DOHH2 (cell line): ENCODE measurements at regions not wholly inside any gene's neighbourhood (a gene's known extent, or its start where the extent isn't known, plus 50 kb on each side); places are given as distances from the start of the nearest gene placed in this dataset.

Experiments used
- EZH2phosphoT487 ChIP-seq: fragments of 200-600 bp; sonication (generic); IDR thresholded peaks from 2 replicates; pipeline ENCODE4 v1.6.1; 2017; ENCODE audit warnings: borderline replicate concordance, mild to moderate bottlenecking, antibody characterized with exemption, low read length, moderate library complexity, mixed read lengths
- TF ChIP-seq, protein P1 (sequence below): fragments of 200-600 bp; sonication (generic); IDR thresholded peaks from one replicate; pipeline ENCODE4 v1.5.1; 2014; ENCODE audit warnings: antibody characterized with exemption, mild to moderate bottlenecking, low read depth, low read length; ENCODE audit not compliant: poor library complexity, severe bottlenecking

DNA sequence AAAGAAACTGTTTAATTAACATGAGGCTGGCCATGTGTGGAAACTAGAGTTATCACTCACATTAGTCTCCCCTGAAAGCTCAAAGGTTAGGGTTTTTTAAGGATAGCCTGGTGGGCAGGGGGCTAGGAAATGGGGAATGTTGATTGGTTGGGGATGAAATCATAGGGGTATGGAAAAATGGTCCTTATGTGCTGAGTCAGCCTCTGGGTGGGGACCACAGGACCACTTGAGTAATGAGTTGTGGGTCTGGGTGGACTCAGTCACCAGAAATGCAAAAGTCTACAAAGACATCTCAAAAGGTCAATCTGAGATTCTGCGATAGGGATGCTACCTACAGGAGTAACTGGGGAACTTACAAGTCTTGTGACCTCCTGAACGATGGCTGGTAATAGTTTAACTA lies 362.8 kb downstream of the DMAC1 start:
- TF ChIP-seq, protein P1, sequence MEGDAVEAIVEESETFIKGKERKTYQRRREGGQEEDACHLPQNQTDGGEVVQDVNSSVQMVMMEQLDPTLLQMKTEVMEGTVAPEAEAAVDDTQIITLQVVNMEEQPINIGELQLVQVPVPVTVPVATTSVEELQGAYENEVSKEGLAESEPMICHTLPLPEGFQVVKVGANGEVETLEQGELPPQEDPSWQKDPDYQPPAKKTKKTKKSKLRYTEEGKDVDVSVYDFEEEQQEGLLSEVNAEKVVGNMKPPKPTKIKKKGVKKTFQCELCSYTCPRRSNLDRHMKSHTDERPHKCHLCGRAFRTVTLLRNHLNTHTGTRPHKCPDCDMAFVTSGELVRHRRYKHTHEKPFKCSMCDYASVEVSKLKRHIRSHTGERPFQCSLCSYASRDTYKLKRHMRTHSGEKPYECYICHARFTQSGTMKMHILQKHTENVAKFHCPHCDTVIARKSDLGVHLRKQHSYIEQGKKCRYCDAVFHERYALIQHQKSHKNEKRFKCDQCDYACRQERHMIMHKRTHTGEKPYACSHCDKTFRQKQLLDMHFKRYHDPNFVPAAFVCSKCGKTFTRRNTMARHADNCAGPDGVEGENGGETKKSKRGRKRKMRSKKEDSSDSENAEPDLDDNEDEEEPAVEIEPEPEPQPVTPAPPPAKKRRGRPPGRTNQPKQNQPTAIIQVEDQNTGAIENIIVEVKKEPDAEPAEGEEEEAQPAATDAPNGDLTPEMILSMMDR, result no peak
- TF ChIP-seq EZH2phosphoT487, result no peak
